ENCODE measurements at regions not wholly inside any gene's neighbourhood (a gene's known extent, or its start where the extent isn't known, plus 50 kb on each side); places are given as distances from the start of the nearest gene placed in this dataset.

- TF ChIP-seq CTCF (IDR thresholded peaks at IDR 0.05): no peak
- no peak for TF ChIP-seq POLR2A (IDR thresholded peaks at IDR 0.05)
Observed at GRCh38 chr2:236395067-236395466, 130.9 kb upstream of the ASB18 start.
